ENCODE measurements at regions not wholly inside any gene's neighbourhood (a gene's known extent, or its start where the extent isn't known, plus 50 kb on each side); places are given as distances from the start of the nearest gene placed in this dataset.
A peak's percentile ranks its signal among the peaks of the same experiment; 100 is the strongest.

GRCh38 chr15:79179597-79179996, 89.0 kb upstream of the RASGRF1 start:
- no peak overlapping the region for H3K4me3 ChIP-seq (ENCODE audit: low read depth in 1 of 3, low read length in 3 of 3)
- no peaks in the 10 kb centered on the region for H3K36me3 ChIP-seq (ENCODE audit: control insufficient read depth in 3 of 3, insufficient read depth in 2 of 3, low read depth in 1 of 3, low read length in 3 of 3)
- FAIRE-seq (no peak), DNase-seq (no peak)
- H3K27ac ChIP-seq (ENCODE audit: low read depth in 1 of 3, low read length in 2 of 3): no peak overlapping the region
- no peaks in the 10 kb centered on the region for H3K9me3 ChIP-seq (ENCODE audit: control insufficient read depth in 2 of 2, insufficient read depth in 1 of 2, low read depth in 1 of 2, low read length in 1 of 2)
- peaks cover 0 to 7% (median 0%) of the 10 kb centered on the region in 3 donors for H3K27me3 ChIP-seq (ENCODE audit: control insufficient read depth in 3 of 3, insufficient read depth in 3 of 3, low read length in 3 of 3)
- WGBS, 3 donors: 75 to 84% (median 79%) methylated on average over 5 of the region's 5 CpGs
- H3K4me1 ChIP-seq (ENCODE audit: control insufficient read depth in 3 of 3, insufficient read depth in 2 of 3, low read depth in 1 of 3, low read length in 2 of 3): no peaks in the 10 kb centered on the region

DNA sequence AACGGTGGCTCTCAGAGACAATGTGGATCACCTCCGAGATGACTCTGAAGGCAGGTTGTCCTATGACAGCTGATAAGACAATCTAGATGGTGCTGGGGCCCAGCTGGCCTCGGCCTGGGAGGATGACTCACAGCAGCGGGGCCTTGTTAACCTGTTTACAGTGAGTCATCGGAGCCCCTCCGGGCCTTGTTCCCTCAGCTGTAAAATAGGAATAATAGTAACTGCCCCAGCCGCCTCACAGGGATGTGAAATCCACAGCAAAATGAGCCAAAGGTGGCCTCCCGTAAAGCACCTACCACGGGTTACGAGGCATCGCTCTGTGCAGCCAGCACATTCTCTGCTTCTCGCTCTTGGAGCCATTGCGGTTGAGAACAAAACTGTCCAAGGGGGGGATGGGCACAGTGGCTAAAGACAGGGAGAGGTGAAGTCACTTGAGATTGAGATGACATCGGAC, 88.6 kb upstream of the RASGRF1 start:
- H3K27me3 ChIP-seq (ENCODE audit: control insufficient read depth in 3 of 3, insufficient read depth in 3 of 3, low read length in 3 of 3): peaks cover 0 to 7% (median 0%) of the 10 kb centered on the region in 3 donors
- H3K9me3 ChIP-seq (ENCODE audit: control insufficient read depth in 2 of 2, insufficient read depth in 1 of 2, low read depth in 1 of 2, low read length in 1 of 2): no peaks in the 10 kb centered on the region
- no peak overlapping the region for H3K4me3 ChIP-seq (ENCODE audit: low read depth in 1 of 3, low read length in 3 of 3)
- DNase-seq (peak in 1 of 2 donors; percentile 60), FAIRE-seq (no peak)
- no peaks in the 10 kb centered on the region for H3K4me1 ChIP-seq (ENCODE audit: control insufficient read depth in 3 of 3, insufficient read depth in 2 of 3, low read depth in 1 of 3, low read length in 2 of 3)
- whole genome bisulfite sequencing, 3 donors: 53 to 70% (median 64%) methylated on average over 14 of the region's 14 CpGs
- no peak overlapping the region for H3K27ac ChIP-seq (ENCODE audit: low read depth in 1 of 3, low read length in 2 of 3)
- no peaks in the 10 kb centered on the region for H3K36me3 ChIP-seq (ENCODE audit: control insufficient read depth in 3 of 3, insufficient read depth in 2 of 3, low read depth in 1 of 3, low read length in 3 of 3)

DNA sequence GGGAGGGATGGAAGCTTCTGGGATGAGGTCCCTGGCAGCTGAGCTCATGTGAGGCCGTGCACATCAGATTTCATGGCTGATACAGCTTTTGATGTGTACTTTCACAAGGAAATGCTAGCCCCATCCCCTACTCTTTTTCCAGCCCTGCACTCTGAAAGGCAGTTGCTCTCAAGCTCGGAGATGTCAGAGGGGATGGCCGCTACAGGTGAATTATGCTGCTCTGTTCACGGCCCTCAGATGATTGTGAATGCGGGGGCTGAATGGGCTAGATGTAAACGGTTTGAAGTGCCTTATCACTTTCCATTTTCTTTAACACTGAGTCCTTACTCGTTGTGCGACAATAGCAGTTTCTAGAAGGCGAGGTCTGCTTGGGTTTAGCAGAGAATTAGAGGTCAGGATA, 88.0 kb upstream of the RASGRF1 start:
- no peak overlapping the region for H3K4me3 ChIP-seq (ENCODE audit: low read depth in 1 of 3, low read length in 3 of 3)
- FAIRE-seq (no peak), DNase-seq (no peak)
- no peaks in the 10 kb centered on the region for H3K36me3 ChIP-seq (ENCODE audit: control insufficient read depth in 3 of 3, insufficient read depth in 2 of 3, low read depth in 1 of 3, low read length in 3 of 3)
- H3K9me3 ChIP-seq (ENCODE audit: control insufficient read depth in 2 of 2, insufficient read depth in 1 of 2, low read depth in 1 of 2, low read length in 1 of 2): no peaks in the 10 kb centered on the region
- H3K4me1 ChIP-seq (ENCODE audit: control insufficient read depth in 3 of 3, insufficient read depth in 2 of 3, low read depth in 1 of 3, low read length in 2 of 3): no peaks in the 10 kb centered on the region
- peaks cover 0 to 7% (median 0%) of the 10 kb centered on the region in 3 donors for H3K27me3 ChIP-seq (ENCODE audit: control insufficient read depth in 3 of 3, insufficient read depth in 3 of 3, low read length in 3 of 3)
- H3K27ac ChIP-seq (ENCODE audit: low read depth in 1 of 3, low read length in 2 of 3): no peak overlapping the region
- 60 to 68% (median 66%) methylated on average over 9 of the region's 9 CpGs for WGBS, 3 donors

DNA sequence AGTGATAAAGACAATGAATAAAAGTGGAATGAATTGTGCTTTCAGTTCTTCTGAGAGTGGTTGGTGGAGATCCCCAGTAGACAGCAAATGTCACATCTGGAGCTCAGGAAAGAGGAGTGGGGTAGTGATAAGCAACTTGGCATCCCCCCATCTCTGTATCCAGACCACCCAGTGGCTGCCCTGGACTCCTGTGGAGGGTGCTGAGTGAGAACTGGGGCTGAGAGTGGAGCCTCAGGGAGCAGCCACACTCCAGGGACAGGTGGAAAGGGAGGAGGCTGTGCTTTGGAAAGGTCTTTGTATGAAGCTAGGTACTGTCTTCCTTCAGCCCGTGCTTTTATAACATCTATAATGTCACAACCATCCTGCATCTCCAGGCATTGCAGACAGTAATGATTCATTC, 85.6 kb upstream of the RASGRF1 start:
- FAIRE-seq: no peak
- H3K4me1 ChIP-seq (ENCODE audit: control insufficient read depth in 3 of 3, insufficient read depth in 2 of 3, low read depth in 1 of 3, low read length in 2 of 3): no peaks in the 10 kb centered on the region
- no peak overlapping the region for H3K4me3 ChIP-seq (ENCODE audit: low read depth in 1 of 3, low read length in 3 of 3)
- no peak overlapping the region for H3K27ac ChIP-seq (ENCODE audit: low read depth in 1 of 3, low read length in 2 of 3)
- H3K9me3 ChIP-seq (ENCODE audit: control insufficient read depth in 2 of 2, insufficient read depth in 1 of 2, low read depth in 1 of 2, low read length in 1 of 2): no peaks in the 10 kb centered on the region
- H3K36me3 ChIP-seq (ENCODE audit: control insufficient read depth in 3 of 3, insufficient read depth in 2 of 3, low read depth in 1 of 3, low read length in 3 of 3): no peaks in the 10 kb centered on the region
- H3K27me3 ChIP-seq (ENCODE audit: control insufficient read depth in 3 of 3, insufficient read depth in 3 of 3, low read length in 3 of 3): peaks cover 0 to 7% (median 0%) of the 10 kb centered on the region in 3 donors
- 50 to 87% (median 76%) methylated on average over 1 of the region's 1 CpG for WGBS, 3 donors
- no peak for DNase-seq

DNA sequence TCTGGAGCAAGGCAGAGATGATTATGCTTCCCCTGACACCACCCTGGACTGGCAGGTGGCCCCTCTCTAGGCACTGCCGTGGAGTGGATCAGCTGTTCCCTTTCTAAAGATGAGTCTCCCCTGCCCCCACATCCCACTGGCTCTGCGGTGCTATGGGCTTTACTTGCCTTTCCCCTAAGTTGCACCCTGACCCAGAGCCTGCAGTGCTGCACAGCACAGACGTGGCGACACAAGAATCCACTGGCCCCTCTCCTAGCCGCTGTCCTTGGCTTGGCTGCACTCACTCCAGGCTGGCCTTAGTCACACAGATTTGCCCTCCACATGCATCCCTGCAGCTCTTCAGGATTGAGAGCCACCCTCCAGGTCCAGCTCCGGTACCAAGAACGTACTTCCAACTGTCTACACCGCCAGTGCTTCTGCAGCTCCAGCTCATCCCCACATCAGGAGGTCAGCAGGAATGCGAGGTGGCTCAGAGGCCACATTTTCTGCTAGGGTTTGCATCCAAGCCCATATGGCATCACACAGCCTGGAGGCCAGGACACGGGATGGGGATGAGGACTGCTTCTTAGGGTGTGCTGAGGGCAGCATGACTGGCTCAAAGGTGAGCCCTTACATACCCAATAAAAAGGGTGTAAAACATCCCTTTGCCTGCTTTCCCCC, 82.4 kb upstream of the RASGRF1 start:
- H3K9me3 ChIP-seq (ENCODE audit: control insufficient read depth in 2 of 2, insufficient read depth in 1 of 2, low read depth in 1 of 2, low read length in 1 of 2): no peaks in the 10 kb centered on the region
- 65 to 73% (median 71%) methylated on average over 10 of the region's 10 CpGs for WGBS, 3 donors
- H3K27me3 ChIP-seq (ENCODE audit: control insufficient read depth in 3 of 3, insufficient read depth in 3 of 3, low read length in 3 of 3): peaks cover 0 to 2% (median 0%) of the 10 kb centered on the region in 3 donors
- FAIRE-seq: no peak
- no peak for DNase-seq
- no peak overlapping the region for H3K27ac ChIP-seq (ENCODE audit: low read depth in 1 of 3, low read length in 2 of 3)
- no peaks in the 10 kb centered on the region for H3K4me1 ChIP-seq (ENCODE audit: control insufficient read depth in 3 of 3, insufficient read depth in 2 of 3, low read depth in 1 of 3, low read length in 2 of 3)
- H3K36me3 ChIP-seq (ENCODE audit: control insufficient read depth in 3 of 3, insufficient read depth in 2 of 3, low read depth in 1 of 3, low read length in 3 of 3): no peaks in the 10 kb centered on the region
- H3K4me3 ChIP-seq (ENCODE audit: low read depth in 1 of 3, low read length in 3 of 3): no peak overlapping the region

- WGBS, 3 donors: 38 to 54% (median 50%) methylated on average over 7 of the region's 7 CpGs
- H3K4me3 ChIP-seq (ENCODE audit: low read depth in 1 of 3, low read length in 3 of 3): no peak overlapping the region
- H3K9me3 ChIP-seq (ENCODE audit: control insufficient read depth in 2 of 2, insufficient read depth in 1 of 2, low read depth in 1 of 2, low read length in 1 of 2): no peaks in the 10 kb centered on the region
- DNase-seq: no peak
- H3K4me1 ChIP-seq (ENCODE audit: control insufficient read depth in 3 of 3, insufficient read depth in 2 of 3, low read depth in 1 of 3, low read length in 2 of 3): no peaks in the 10 kb centered on the region
- FAIRE-seq: no peak
- no peaks in the 10 kb centered on the region for H3K36me3 ChIP-seq (ENCODE audit: control insufficient read depth in 3 of 3, insufficient read depth in 2 of 3, low read depth in 1 of 3, low read length in 3 of 3)
- H3K27me3 ChIP-seq (ENCODE audit: control insufficient read depth in 3 of 3, insufficient read depth in 3 of 3, low read length in 3 of 3): peaks cover 0 to 2% (median 0%) of the 10 kb centered on the region in 3 donors
- H3K27ac ChIP-seq (ENCODE audit: low read depth in 1 of 3, low read length in 2 of 3): no peak overlapping the region
Measured at GRCh38 chr15:79172032-79172481, 81.5 kb upstream of the RASGRF1 start.

DNA sequence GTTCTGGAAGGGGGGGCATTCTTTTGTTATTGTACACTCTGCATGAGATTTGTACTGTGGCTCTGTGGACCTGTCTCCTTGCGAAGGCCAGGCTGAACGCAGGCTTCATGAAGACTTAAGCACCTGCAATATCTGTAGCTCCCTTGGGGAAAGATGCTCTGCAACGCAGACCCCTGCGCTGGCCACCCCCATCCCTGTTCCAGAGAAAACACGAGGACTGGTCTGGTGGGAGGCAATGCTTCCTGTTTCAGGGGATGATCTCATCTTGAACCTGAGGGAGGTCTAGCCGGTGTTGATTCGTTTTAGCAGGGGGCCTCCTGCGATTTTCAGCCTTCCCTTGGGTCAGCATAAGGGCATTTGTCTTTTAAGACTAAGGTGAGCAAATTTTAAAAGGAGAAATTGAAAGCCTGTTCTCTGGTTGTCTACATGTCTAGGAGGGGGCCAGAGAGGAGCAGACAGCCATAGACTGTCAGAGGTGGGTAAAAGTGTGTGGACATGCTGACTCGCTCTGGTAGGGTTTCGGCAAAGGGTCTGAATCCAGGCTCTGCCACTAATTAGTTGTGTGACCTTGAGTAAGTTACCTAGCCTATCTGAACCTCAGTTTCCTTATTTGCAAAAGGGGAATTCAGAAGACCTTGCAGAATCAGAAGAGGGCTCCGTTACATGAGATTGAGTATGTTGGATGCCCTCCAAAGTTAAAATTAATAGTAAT, 80.9 kb upstream of the RASGRF1 start:
- Histone ChIP-seq H3K27me3 (ENCODE audit: control insufficient read depth in 3 of 3, insufficient read depth in 3 of 3, low read length in 3 of 3) (peaks cover 0 to 2% (median 0%) of the 10 kb centered on the region in 3 donors), H3K36me3 (ENCODE audit: control insufficient read depth in 3 of 3, insufficient read depth in 2 of 3, low read depth in 1 of 3, low read length in 3 of 3) (no peaks in the 10 kb centered on the region), H3K4me1 (ENCODE audit: control insufficient read depth in 3 of 3, insufficient read depth in 2 of 3, low read depth in 1 of 3, low read length in 2 of 3) (no peaks in the 10 kb centered on the region), H3K27ac (ENCODE audit: low read depth in 1 of 3, low read length in 2 of 3) (no peak overlapping the region), H3K9me3 (ENCODE audit: control insufficient read depth in 2 of 2, insufficient read depth in 1 of 2, low read depth in 1 of 2, low read length in 1 of 2) (no peaks in the 10 kb centered on the region), H3K4me3 (ENCODE audit: low read depth in 1 of 3, low read length in 3 of 3) (no peak overlapping the region)
- FAIRE-seq (no peak), DNase-seq (no peak)
- 53 to 59% (median 53%) methylated on average over 11 of the region's 11 CpGs for WGBS, 3 donors

GRCh38 chr15:79170256-79170664, 79.7 kb upstream of the RASGRF1 start:
- no peak overlapping the region for H3K4me3 ChIP-seq (ENCODE audit: low read depth in 1 of 3, low read length in 3 of 3)
- no peaks in the 10 kb centered on the region for H3K4me1 ChIP-seq (ENCODE audit: control insufficient read depth in 3 of 3, insufficient read depth in 2 of 3, low read depth in 1 of 3, low read length in 2 of 3)
- FAIRE-seq (no peak), DNase-seq (peak in 1 of 2 donors; percentile 11)
- H3K36me3 ChIP-seq (ENCODE audit: control insufficient read depth in 3 of 3, insufficient read depth in 2 of 3, low read depth in 1 of 3, low read length in 3 of 3): no peaks in the 10 kb centered on the region
- no peaks in the 10 kb centered on the region for H3K27me3 ChIP-seq (ENCODE audit: control insufficient read depth in 3 of 3, insufficient read depth in 3 of 3, low read length in 3 of 3)
- 18 to 31% (median 25%) methylated on average over 6 of the region's 6 CpGs for WGBS, 3 donors
- no peaks in the 10 kb centered on the region for H3K9me3 ChIP-seq (ENCODE audit: control insufficient read depth in 2 of 2, insufficient read depth in 1 of 2, low read depth in 1 of 2, low read length in 1 of 2)
- H3K27ac ChIP-seq (ENCODE audit: low read depth in 1 of 3, low read length in 2 of 3): no peak overlapping the region

All from small intestine (tissue), 7 donors.